BJ (cell line): ENCODE measurements at regions not wholly inside any gene's neighbourhood (a gene's known extent, or its start where the extent isn't known, plus 50 kb on each side); places are given as distances from the start of the nearest gene placed in this dataset.

Experiments used
- CTCF ChIA-PET: fragments of 350-600 bp; formaldehyde crosslinking; extraction: SDS; loops from one replicate; lab custom pipeline; 2021; ENCODE audit warnings: antibody characterized with exemption, inconsistent platforms; lab: Yijun Ruan, JAX
- POLR2A ChIA-PET: fragments of 300-600 bp; sonication (Branson Sonifier 250); formaldehyde crosslinking; extraction: SDS; loops from one replicate; lab custom pipeline; 2021; ENCODE audit warnings: antibody characterized with exemption; lab: Charles Lee
- DNase-seq: peaks from one replicate; pipeline ENCODE4 v3.0.0-alpha.2; 2011; ENCODE audit warnings: low read depth
- H3K27me3 ChIP-seq: 2 replicates; pipeline ENCODE4 v1.6.0; 2011; ENCODE audit warnings: low read length; ENCODE audit not compliant: control insufficient read depth, insufficient read depth
- H3K36me3 ChIP-seq: 2 replicates; pipeline ENCODE4 v1.5.1; 2011; ENCODE audit warnings: low read length; ENCODE audit not compliant: control insufficient read depth, insufficient read depth
- H3K4me3 ChIP-seq: 2 replicates; pipeline ENCODE4 v1.5.1; 2011; ENCODE audit warnings: low read depth, mild to moderate bottlenecking, control low read depth, low read length
- TF ChIP-seq, protein P1 (sequence below): IDR thresholded peaks from 2 replicates; pipeline ENCODE4 v1.5.1; 2011; ENCODE audit warnings: low read depth, mild to moderate bottlenecking, control low read depth, inconsistent platforms, low read length, moderate library complexity; ENCODE audit not compliant: insufficient read depth

DNA sequence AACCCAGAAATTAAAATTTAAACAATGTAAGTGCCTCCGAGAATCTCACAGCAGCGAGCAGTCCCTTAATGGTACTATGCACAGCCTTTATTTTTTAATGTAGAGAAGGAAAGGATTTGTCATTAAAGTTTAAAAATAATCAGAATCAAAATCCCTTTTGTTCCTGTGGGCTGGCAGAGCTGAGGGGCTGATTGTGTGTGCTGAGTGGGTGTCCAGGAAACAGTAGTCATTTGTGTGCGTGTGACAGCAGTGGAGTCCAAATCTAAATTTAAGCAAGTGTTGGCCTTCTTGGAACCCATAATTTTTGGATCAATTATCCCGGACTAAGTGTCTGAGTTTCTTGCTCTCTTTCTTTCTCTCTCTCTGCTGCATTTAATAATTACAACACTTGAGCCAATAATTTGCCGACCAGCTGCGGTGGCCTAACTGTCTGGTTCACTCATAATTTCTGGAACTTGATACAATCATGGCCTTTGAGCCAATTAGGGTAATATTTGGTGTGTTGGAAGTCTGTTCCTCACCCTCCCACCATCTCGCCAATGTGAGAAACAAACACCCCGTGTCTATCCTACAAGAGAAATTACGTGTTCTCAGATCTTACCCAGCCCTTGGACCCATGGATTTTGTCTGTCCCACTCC lies 528.0 kb downstream of the SOX6 start:
- CTCF ChIA-PET: interaction anchor here (1.1 to 2.2 kb wide), 4 partner anchors 10 to 785 kb away, joined by 3 to 5 read pairs (median 4); no protein-coding TSS in a partner anchor

DNA sequence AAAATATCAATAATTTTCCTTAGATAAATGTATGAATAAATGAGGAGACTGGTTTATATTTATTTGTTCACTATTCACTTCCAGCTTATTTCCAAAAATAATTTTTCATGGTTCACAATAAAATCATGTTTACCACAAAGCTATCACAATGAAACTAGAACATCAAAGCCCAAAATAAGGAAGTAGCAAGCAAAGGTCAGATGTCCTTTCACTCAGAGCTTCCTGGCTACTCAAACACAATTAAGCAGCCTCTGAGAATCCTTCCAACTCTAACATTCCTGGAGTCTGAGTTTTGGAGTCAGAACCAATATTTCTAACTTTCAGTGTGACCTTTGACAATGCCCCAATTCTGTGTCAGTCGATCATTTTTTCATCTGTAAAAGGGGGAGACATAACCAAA lies 527.0 kb downstream of the SOX6 start:
- POLR2A ChIA-PET: no interaction called here
- TF ChIP-seq, protein P1, sequence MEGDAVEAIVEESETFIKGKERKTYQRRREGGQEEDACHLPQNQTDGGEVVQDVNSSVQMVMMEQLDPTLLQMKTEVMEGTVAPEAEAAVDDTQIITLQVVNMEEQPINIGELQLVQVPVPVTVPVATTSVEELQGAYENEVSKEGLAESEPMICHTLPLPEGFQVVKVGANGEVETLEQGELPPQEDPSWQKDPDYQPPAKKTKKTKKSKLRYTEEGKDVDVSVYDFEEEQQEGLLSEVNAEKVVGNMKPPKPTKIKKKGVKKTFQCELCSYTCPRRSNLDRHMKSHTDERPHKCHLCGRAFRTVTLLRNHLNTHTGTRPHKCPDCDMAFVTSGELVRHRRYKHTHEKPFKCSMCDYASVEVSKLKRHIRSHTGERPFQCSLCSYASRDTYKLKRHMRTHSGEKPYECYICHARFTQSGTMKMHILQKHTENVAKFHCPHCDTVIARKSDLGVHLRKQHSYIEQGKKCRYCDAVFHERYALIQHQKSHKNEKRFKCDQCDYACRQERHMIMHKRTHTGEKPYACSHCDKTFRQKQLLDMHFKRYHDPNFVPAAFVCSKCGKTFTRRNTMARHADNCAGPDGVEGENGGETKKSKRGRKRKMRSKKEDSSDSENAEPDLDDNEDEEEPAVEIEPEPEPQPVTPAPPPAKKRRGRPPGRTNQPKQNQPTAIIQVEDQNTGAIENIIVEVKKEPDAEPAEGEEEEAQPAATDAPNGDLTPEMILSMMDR: no peak
- CTCF ChIA-PET: interaction anchor here (1.1 to 3.2 kb wide), 6 partner anchors 9 to 784 kb away, joined by 3 to 19 read pairs (median 4); no protein-coding TSS in a partner anchor
- DNase-seq: no peak
- Histone ChIP-seq H3K36me3 (no peaks in the 10 kb centered on the region), H3K27me3 (no peaks in the 10 kb centered on the region), H3K4me3 (no peak overlapping the region)

More for the DNA sequence above, 528.0 kb downstream of the SOX6 start:
- Histone ChIP-seq H3K36me3 (no peaks in the 10 kb centered on the region), H3K4me3 (no peak overlapping the region), H3K27me3 (no peaks in the 10 kb centered on the region)
- POLR2A ChIA-PET: no interaction called here
- TF ChIP-seq, protein P1: no peak
- DNase-seq: no peak

DNA sequence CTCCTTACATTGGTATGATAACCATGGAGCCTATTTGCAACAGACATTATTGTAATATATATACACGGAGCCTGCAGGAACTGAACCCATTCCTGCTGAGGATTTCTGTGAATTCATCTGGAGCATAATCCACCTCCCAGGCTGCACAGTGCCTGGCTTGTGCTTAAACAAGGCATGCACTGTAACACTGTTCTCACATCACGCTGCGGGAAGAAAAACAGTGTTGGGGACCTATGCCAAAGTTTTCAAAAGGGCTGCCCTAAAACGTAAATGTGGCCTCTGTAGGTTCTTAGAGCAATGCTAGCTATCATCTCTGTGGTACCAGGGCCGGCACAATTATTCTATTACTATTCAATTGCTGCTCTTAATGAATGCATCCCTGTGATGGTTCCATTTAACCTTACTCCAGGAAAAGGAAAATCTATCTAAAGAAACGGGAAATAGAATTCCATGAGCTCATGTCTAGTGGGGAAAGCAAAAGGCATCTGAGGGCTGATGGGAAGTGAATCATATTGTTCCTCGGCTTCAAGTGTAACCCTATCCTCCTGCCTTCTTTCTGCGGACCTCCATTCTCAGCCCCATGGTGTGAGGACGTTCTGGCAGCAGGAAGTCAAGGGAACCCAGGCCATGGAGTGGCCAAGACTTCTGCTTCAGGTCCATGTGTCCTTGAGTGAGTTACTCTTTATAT lies 525.5 kb downstream of the SOX6 start:
- Histone ChIP-seq H3K4me3 (no peak overlapping the region), H3K27me3 (no peaks in the 10 kb centered on the region), H3K36me3 (no peaks in the 10 kb centered on the region)
- ChIA-PET POLR2A (no interaction called here), CTCF (interaction anchor here (0.9 to 3.2 kb wide), 3 partner anchors 7 to 57 kb away, joined by 3 to 19 read pairs (median 5); no protein-coding TSS in a partner anchor)
- no peak for DNase-seq
- TF ChIP-seq, protein P1: no peak

DNA sequence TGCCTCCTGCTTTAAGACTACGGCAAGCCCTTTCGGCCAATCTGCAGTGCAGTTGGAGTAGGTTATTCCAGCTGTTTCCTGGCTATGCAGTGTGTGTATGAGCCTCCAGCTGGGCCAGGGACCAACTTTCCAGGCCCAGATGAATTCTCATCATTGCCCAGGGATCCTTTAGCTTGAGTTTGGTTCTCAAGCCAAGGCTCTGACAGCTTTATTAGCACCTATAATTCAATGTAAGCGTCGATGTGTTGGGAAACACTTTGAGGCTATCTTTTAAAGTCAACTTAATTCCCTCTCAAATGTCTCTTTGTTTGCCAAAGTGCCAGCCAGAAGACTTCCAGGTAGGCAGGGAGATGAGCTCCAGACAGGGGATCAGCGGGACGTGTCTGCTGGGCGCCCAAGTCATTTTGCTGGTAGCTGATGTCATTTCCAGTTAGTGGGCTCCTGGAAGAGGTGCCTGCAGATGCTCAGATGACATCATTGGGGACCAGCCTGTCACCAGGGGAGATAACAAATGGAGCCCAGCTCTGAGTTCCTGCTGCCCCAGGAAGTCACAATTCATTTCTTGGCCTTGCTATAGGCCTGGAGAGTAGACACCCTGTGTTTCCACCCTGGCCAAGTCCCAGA lies 520.4 kb downstream of the SOX6 start:
- ChIA-PET POLR2A (no interaction called here), CTCF (interaction anchor here (1.8 kb wide), 1 partner anchor 16 kb away, joined by 9 read pairs; no protein-coding TSS in a partner anchor)
- Histone ChIP-seq H3K4me3 (no peak overlapping the region), H3K27me3 (no peaks in the 10 kb centered on the region), H3K36me3 (no peaks in the 10 kb centered on the region)
- no peak for DNase-seq
- TF ChIP-seq, protein P1: no peak

DNA sequence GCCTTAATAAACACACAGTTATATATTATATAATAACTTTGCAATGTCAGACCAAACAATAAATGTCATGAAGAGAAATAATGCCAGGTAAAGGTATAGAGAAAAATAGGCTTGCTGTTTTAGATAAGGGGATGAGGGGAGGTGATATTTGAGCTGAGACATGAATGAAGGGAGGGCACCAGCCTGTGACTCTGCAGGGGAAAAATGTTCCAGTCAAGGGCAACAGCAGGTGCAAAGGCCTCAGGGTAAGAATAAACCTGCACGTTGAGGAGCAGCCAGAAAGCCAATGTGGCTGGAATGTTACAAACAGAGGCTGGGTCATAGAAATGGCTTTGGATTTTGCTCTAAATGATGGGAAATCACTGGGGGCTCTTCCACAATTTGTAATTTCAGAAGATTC lies 519.6 kb downstream of the SOX6 start:
- DNase-seq: no peak
- TF ChIP-seq, protein P1: no peak

More for the DNA sequence above, 519.6 kb downstream of the SOX6 start:
- ChIA-PET CTCF (no interaction called here), POLR2A (no interaction called here)
- H3K4me3 ChIP-seq: no peak overlapping the region
- H3K27me3 ChIP-seq: no peaks in the 10 kb centered on the region
- no peaks in the 10 kb centered on the region for H3K36me3 ChIP-seq
